GM04503 (cell line): ENCODE measurements at regions not wholly inside any gene's neighbourhood (a gene's known extent, or its start where the extent isn't known, plus 50 kb on each side); places are given as distances from the start of the nearest gene placed in this dataset.

ENCODE experiments used
- DNase-seq: peaks from one replicate; pipeline ENCODE4 v3.0.0-alpha.2; 2012; ENCODE audit warnings: low read depth

DNA sequence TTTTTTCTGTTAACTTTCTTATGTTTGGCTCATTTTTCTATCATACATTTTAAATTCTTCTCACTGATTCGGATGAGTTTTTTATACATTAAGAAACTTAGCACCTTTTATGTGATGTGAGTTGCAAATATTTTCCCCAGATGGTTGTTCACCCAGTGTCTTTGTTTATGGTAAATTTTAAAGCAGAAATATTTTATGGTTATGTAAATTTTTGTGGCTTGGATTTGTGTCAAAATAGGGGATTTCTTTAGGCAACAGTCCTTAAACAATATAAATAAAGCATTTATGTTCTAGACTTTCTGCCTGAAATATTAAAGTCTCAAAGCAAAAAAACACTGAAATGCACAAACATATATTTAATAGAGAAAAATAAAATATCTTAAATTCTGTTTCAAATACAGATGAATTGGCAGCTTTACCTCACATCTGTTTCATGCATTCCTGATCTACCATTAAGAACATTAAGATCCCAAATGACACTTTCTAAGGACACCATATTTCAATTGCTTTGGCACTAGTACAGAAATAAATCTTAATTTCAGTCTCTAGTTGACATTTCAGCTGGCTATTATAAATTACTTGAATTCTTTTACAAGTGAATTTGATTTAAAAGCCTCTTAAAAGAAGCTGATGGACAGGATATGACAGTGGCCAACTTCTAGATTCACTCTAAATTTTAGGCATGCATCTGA is 646.6 kb downstream of the HACE1 start:
- DNase-seq, result no peak

DNA sequence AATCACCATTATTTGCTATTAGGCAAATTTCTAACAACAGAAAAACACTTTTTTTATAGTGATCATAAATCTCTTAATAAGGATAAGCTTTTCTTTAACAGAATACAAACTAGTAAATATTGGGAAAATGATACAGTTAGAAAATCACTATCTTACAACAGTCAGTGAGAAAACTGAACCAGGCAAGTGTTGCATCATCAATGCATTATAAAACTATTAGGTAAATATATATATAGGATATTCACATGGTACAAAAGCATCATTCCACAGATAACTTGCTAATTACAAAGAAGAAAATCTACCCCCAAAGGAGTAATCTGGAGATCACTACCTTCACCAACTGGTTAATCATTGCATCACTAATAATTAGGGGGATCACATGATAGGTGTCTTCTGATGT is 652.1 kb downstream of the HACE1 start:
- no peak for DNase-seq

DNA sequence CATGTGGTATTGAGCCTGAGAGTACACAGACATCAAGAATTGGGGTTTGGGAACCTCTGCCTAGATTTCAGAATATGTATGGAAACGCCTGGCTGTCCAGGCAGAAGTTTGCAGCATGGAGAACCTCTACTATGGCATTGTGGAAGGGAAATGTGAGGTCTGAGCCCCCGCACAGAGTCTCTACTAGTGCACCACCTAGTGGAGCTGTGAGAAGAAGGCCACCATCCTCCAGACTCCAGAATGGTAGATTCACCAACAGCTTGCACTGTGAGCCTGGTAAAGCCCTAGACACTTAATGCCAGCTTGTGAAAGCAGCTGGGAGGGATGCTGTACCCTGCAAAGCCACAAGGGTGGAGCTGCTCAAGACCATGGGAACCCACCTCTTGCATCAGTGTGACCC is 658.2 kb downstream of the HACE1 start:
- DNase-seq, result no peak

DNA sequence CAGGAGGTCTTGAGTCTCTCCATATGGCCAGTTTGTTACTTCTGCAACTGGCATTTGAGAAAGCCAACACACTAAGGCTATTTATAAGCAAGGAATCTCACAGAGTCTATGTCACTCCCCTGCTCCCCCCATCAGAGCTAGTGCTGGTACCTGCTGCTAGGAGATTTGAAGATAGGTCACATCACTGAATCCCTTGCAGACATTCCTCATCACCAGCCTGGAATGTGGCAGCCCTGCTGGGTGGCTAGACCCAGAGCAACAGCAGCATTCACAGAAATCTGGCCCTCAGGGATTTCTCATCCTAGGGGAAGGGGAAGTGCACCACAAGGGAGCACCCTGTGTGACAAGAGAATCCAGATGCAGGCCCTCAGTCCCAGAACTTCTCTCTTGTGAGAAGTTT is 672.1 kb downstream of the HACE1 start:
- DNase-seq, result no peak

DNA sequence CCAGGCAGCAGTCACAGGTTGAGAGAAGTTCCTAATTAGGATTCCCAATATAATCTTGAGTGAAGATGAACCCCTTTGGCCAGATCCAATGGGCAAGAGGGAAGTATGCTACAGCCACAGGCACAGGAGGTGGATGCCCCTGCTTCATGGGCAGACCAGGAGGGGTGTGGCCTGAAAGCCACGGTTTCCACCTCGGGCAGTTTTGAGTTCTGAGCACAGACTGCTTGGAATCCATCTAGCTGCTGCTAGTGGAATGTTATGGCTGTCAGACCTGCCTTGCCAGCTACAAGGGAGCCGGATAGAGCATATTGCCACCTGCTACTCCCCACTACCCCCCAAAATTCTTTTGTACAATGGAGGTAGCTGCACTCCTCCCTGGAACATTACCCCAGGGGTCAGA is 672.9 kb downstream of the HACE1 start:
- no peak for DNase-seq

DNA sequence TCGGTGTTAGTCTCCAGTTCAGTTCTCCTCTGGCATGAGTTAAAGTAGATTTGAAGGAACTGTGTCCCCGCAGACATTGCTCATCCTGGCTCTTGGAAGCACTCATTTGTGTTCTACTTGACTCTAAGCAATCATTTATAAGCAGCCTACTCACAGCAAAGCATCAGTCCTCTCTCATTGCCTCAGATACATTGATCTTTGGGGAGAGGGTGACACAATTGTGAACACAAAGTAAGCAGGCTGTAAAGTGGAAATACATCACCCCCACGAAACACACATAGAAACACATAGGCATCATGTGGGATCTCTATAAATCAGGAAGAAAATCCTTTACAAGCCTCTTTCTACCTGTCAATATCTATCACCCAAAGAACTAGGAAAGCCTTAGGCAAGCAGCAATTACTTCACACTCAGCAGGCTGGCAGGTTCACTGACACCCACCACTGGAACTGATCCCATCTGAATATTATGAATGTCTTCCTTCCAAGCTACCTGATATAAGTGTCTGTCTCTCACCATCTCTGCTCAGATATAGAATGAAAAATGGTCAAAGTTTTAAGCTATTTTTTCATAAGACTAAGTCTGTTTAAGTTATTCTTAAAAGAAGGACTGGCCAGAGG is 675.8 kb downstream of the HACE1 start:
- DNase-seq, result no peak

DNA sequence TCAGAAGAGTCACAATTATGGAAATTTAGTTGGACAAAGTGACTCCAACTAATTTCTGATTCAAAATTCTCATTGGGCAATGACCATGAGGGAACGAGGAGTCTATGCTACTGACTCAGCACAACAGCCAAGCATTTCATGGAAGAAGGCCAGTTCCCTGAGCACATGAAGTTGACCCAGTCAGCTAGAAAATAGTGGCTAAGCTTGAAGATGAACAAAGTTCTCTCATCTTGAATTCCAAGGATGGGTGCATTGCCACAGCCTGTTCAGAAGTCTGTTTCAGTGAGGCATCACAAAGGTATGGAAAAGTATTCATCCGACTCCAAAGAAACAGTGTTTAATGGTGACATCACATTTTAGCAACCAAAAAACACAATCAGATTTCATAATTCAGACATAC is 676.9 kb downstream of the HACE1 start:
- no peak for DNase-seq

DNA sequence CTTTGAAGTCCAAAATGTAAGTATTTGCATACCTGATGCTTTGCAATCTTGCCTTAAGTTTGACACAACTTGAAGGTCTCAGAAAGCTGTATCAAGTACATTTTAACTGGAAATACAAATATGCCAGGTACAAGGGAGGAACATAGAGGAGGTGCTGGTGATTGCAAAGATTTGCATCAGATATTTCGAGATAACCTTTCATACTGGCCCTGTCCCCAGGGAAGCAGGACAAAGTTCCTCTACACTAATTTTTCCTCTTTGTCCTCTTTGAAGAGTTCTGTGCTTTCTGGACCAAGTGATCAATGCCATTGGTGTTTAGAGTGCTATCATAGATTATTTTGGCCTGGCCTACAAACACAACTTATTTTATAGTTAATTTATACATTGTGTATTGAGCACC is 686.1 kb downstream of the HACE1 start:
- no peak for DNase-seq

DNA sequence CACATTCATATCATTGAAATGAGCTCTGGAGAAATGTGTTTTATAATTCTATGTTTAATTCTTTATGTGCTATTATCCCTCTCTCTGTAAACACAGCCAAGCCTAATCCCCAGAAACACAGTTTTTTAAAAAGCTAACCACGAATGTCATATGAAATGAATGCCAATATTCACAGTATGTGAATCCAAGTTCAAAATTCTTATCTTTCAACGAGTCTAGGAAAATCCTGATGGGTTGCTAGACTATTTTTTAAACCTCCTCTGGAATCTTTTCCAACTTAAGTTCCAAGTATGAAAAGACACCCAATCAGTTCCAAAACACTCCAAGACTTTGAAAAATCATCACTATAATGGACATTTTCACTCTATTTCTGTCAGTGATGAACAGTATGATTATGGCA is 689.3 kb downstream of the HACE1 start:
- no peak for DNase-seq

DNA sequence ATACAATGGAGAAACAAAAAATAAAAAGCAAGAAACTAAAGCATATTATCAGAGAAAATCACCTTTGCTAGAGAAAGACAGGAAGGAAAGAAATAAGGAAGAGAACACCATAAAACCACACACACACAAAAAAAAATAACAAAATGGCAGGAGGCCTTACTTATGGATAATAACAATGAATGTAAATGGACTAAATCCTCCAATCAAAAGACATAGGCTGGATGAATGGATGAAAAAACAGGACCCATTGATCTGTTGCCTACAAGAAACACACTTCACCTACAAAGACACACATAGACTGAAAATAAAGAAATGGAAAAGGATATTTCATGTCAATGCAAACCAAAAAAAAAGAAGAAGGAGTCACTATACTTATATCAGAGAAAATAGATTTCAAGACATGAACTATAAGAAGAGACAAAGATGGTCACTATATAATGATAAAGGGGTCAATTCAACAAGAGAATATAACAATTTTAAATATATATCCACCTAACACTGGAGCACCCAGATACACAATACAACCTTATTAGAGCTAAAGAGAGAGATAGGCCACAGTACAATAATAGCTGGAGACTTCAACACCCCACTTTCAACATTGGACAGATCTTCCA is 693.6 kb downstream of the HACE1 start:
- no peak for DNase-seq

DNA sequence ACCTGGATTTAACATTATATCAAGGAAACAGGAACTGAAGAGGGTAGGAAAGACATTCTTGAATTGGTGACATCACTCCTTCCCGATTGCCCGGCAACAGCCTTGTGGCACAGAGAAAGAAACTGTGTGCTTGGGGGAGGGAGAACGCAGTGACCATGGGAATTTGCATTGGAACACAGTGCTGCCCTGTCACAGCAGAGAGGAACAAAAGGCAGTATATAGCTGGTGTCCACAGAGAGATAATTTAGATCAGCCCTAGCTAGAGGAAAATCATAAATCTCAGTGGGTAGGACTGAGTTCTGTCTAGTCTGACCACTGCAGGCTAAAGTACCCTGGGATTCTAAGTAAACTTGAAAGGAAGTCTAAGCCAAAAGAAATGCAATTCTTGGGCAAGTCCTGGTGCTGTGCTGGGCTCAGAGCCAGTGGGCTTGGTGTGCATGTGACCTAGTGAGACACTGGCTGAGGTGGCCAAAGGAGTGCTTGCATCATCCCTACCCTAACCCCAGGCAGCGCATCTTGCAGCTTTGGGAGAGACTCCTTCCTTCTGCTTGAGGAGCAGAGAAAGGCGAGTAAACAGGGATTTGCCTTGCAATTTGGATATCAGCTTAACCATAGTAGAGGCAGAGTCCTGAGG is 697.6 kb downstream of the HACE1 start:
- DNase-seq, result no peak

DNA sequence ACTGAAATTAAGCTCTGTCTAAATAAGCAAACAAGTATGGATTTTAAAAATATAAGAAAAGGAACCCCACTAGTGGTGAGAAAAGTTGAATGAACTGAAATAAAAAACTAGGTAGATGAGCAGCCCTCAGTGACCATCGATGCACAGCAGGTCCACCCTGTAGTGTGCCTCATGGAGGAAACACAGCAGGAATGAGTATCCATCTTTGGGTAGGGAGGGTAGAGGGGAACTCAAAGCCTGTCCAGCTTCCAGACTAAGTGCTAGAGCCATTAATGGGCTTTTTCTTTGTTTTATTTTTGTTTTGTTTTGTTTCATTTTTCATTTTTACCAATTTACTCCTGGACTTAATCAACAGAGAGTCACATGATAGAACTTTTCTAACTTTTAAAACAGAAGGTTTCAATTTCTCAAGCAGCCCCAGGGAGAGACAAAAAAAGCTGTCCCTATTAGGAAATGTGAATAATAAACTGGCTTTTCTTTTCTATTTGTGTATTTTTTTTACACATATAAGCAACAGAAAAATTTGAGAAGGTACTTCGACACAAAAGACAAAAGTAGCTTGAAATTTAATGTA is 700.6 kb downstream of the HACE1 start:
- DNase-seq, result no peak

DNA sequence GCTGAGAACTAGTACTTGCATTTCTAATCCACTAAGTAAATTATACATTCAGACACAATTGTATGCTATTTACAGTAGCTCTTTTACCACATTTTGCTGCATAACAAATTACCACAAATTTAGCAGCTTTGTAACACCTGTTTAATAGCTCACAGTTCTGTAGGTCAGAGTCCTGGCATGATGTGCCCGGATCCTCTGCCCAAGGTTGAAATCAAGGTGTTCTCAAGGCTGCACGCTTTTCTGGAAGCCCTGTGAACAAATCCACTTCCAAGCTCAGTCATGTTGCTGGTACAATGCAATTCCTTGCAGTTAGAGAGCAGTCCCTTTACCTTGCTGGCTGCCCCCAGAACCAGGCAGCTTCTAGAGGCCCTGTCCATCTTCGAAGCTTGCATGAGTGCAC is 716.0 kb downstream of the HACE1 start:
- no peak for DNase-seq

DNA sequence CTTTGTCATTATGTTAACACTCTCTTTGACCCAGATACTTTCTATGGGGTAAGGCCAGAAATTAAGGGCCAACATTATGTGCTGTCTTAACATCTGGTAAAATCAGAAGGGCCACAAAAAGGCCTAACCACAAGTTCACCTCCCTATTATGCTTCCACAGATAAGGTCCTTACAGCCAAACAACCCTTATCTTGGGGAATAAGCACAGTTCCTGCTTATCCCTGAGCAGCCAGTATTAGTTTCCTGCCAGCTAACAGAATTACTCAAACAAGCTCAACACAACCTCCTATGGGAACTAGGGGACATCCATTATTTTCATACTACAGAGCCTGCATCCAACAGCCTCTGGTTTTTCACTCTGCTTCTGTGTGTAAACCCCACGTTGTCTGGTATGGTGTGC is 724.8 kb downstream of the HACE1 start:
- DNase-seq, result no peak

DNA sequence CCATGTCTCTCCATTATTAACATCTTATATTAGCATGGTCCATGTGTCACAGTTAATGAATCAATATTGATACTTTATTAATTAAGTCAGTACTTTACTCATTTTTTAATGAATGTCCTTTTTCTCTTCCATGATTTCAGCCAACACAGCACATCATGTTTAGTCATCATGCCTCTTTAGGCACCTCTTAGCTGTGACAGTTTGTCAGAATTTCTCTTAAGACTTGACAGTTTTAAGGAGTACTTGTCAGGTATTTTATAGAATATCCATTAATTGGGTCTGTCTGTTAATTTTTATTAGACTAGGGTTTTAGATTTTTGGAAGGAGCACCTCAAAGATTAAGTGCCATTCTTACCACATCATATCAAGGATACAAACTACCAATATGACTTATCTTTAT is 729.4 kb downstream of the HACE1 start:
- no peak for DNase-seq

DNA sequence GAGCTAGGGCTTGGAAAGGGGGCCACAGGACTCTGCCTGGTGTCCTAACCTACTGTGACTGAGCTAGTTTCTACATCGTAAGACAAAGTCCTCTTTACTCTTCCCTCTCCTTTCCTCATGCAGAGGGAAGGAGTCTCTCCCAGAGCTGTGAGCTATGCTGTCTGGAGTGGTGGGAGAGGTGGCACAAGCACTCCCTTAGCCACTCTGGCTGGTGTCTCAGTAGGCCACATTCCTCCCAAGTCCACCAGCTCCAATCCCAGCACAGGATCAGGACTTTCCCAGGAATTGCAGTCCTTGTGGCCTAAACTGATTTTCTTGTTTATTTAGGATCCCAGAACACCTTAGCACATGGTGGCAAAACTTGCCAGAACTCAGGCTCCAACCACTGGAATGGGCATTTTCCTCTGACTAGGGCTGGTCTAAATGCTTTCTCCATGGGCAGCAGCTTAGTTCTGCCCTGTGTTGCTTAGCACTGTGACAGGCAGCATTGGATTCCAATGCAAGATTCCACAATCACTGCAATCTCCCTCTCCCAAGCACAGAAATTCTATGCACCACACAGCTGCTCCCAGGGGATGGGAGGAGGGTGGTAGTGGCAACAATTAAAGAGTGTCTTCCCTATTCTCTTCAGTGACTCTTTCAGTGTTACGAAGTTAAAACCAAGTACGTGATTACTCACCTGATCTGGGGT is 733.3 kb downstream of the HACE1 start:
- DNase-seq, result no peak

DNA sequence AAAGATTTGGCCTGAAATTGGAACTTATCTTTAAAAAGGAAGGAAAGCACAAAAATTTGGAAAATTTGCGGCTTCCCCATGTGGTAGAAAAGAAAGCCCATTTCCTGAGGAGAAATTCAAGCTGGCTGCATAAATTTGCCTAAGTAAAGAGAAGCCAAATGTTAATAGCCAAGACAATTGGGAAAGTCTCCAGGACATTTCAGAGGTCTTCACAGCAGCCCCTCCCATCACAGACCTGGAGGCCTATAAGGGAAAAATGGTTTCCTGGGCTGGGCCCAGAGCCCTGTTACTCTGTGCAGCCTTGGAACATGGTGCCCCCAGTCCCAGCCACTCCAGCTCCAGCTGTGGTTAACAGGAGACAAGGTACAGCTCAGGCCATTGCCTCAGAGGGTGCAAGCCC is 736.5 kb downstream of the HACE1 start:
- DNase-seq, result no peak

DNA sequence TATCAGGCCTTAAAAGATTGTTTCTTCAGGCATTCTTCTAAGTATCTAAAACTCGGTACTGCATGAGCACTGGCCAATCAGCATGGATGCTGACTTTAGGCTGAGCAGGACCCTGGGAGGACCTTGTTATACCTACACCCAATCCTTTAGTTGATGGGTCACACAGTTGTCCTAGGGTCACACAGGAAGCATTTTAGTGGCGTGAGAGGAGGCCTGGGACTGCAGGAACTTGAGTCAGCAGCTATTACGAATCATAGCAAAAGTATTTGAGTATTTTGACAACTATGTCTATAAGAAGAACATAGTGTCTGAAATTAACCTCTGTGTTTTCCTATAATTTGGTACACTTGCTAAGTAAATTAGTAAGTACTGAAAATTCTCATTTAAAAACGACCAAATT is 741.4 kb downstream of the HACE1 start:
- peak; percentile 3 for DNase-seq

DNA sequence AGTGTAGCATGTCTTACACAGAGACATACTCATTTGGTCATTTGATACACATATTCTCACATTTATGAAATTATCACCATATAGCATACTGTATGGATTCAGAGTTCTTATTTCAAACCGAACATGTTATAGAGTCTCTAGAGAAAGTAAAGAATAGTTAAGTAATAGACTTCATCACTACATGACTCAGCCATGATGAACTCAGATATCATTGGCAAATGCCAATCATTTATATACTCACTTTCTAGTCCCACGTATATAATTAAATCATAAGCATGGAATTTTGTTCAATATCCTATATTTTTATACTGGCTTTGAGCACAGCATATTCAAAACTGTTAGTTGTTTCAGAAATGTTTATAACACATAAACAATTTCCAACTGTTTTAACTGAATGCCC is 749.9 kb downstream of the HACE1 start:
- DNase-seq, result no peak

DNA sequence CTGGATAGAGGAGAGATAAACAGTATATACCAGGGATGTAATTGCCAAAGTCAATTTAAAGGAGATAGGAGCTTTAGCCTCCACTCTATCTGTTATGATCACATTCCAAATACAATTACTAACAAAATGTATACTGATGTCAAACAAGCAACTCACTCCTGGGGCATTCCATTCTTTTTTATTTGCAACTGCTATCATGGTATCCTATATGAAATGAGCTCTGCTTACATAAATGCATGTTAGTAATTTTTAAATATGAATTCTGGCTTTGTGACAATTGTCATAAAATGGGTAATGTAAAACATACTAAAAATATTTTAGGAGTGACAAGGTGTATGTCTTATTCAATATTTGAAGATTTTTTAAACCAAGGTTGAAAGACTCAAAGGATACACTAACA is 751.1 kb downstream of the HACE1 start:
- DNase-seq, result no peak

DNA sequence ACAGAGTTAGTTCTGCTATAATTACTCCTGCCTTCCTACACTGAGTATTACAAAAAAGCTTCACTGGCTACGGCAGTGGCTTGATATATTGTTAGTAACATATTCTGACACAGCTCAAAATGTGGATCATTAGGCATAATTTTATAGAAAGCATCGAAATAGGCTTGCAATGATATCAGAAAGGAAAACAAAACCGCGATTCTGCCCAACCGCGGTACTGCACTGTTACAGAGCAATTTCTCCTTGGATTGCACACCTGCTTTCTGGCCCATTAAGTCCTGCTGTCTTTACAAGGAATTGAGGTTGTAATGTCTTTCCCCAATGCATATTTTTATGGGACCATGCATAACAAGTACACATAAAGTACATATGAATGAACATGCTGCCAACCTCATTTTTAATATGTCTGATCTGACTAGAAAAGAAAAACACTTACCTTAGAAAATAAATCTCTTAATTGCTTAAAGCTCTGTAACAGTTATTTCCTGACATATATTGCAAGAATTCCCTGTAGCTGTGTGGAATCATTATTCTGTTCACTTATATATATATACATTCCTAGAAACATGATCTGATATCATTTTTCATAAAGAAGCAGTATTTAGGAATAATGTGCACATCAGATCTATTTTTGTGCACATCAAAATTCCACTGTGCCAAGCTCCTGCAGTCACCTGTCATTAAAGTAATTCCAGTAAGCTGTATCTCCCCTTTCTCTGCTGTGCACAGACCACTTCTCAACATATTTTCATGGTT is 763.9 kb downstream of the HACE1 start:
- DNase-seq, result no peak

DNA sequence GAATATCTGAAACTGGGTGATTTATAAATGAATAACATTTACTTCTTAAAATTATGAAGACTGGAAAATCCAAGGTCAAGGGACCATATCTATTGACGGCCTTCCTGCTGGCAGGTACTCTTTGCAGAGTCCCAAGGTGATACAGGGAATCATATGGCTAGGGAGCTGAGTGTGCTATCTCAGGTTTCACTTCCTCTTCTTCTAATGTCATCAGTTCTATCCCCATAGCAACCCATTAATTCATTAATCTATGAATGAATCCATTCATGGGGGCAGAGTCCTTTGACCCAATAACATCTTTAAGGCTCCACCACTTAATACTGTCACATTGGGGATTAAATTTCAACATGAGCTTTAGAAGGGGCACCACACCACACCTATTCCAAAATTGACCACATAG is 772.0 kb downstream of the HACE1 start:
- no peak for DNase-seq
